Liver (tissue), 3 donors: ENCODE measurements at regions not wholly inside any gene's neighbourhood (a gene's known extent, or its start where the extent isn't known, plus 50 kb on each side); places are given as distances from the start of the nearest gene placed in this dataset.

Experiments used
- CTCF ChIP-seq: fragments of 150-350 bp; IDR thresholded peaks from 2 replicates; pipeline ENCODE4 v1.5.1; 2017; ENCODE audit warnings: improper control_type of control experiment, low read depth, low read length; ENCODE audit not compliant: missing input control
- EGR1 ChIP-seq, 2 donors: IDR thresholded peaks; 2 replicates each; pipeline ENCODE4 v1.6.1; 2016 to 2018; ENCODE audit warnings: antibody characterized with exemption in 2 of 2, low read depth in 2 of 2
- JUND ChIP-seq, 2 donors: IDR thresholded peaks; 2 replicates each; pipeline ENCODE4 v1.6.1; 2016; ENCODE audit warnings: antibody characterized with exemption in 2 of 2
- MAX ChIP-seq: IDR thresholded peaks from 2 replicates; pipeline ENCODE4 v1.6.1; 2016; ENCODE audit warnings: antibody characterized with exemption
- RAD21 ChIP-seq, 2 donors: IDR thresholded peaks; 2 replicates each; pipeline ENCODE4 v1.6.1; 2016; ENCODE audit warnings: antibody characterized with exemption in 2 of 2, mild to moderate bottlenecking in 2 of 2
- REST ChIP-seq: IDR thresholded peaks from 2 replicates; pipeline ENCODE4 v1.6.1; 2016; ENCODE audit warnings: antibody characterized with exemption, mild to moderate bottlenecking
- TAF1 ChIP-seq: conservative IDR thresholded peaks from 2 replicates; pipeline ENCODE4 v1.6.1; 2016; ENCODE audit warnings: antibody characterized with exemption, mild to moderate bottlenecking
- ZBTB33 ChIP-seq: IDR thresholded peaks from 2 replicates; pipeline ENCODE4 v1.6.1; 2016; ENCODE audit warnings: antibody characterized with exemption
- donor health status: healthy.
- donor health status: healthy.

- TF ChIP-seq REST = no peak
- no peak for TF ChIP-seq RAD21 (IDR thresholded peaks at IDR 0.05)
- TF ChIP-seq CTCF = no peak
- TF ChIP-seq EGR1 (IDR thresholded peaks at IDR 0.05; ENCODE audit: low read depth in 2 of 2) = no peak
- no peak for TF ChIP-seq TAF1
- no peak for TF ChIP-seq ZBTB33
- no peak for TF ChIP-seq JUND (IDR thresholded peaks at IDR 0.05)
- TF ChIP-seq MAX = no peak
These were observed 144.6 kb downstream of the MAIP1 start for GRCh38 chr2:200100027-200100426.
